ENCODE measurements at regions not wholly inside any gene's neighbourhood (a gene's known extent, or its start where the extent isn't known, plus 50 kb on each side); places are given as distances from the start of the nearest gene placed in this dataset.

DNA sequence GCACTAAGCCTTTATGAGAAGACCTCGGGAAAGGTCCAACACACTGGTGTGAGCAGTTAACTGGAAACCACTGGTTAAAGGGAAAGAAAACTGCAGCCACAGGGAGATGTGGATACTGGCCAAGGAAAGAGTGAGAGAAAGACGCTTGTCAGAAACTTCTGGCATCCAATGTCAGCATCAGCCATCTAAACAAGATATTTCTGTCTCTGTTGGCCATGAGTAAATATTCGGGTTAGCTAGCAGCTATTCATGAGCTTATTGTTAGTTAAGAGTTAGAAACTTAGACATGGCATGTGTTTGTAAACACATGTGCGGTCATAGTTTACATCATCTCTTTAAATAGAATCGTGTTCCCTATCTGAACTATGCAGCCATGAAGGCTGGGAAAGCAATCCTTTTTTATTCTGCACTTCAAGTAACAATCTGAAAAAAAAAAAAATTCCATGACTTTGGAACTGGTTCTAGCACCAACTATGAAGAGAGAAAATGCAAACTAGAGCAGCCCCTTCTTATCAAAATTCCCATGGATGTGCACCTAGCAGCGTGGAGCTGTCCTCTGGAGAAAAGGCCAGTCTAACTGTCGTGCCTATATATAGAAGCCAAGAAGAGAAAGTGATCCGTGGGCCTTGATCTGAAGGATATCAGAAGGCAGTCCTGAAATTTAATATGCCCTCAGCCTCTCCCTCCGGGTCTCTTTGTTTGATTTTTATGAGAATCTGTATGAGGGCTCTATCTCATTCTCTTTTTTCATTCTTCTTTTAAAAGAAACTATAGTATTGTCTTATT is 84.0 kb upstream of the RFX8 start:
- TF ChIP-seq FOXP2 (optimal IDR thresholded peaks at IDR 0.05; ENCODE audit: control extremely low read depth, extremely low read length, insufficient read depth): no peak
- no peak for TF ChIP-seq POLR2AphosphoS5 (IDR thresholded peaks at IDR 0.05; ENCODE audit: borderline replicate concordance, low read depth, low read length)
- no peak for TF ChIP-seq EZH2 (IDR thresholded peaks at IDR 0.05)
